DOHH2 (cell line): ENCODE measurements at regions not wholly inside any gene's neighbourhood (a gene's known extent, or its start where the extent isn't known, plus 50 kb on each side); places are given as distances from the start of the nearest gene placed in this dataset.
"Not testable (repeated sequence)": the region's sequence is repeated elsewhere in the genome, so short reads cannot be mapped to it uniquely, and the experiment has no call there.

Experiments
- H3F3A ChIP-seq: fragments of 200-600 bp; sonication (generic), shearing (Covaris generic); 2 replicates; pipeline ENCODE4 v1.6.0; 2016; ENCODE audit warnings: antibody characterized with exemption, mild to moderate bottlenecking; ENCODE audit not compliant: control insufficient read depth, insufficient read depth
- H3K27ac ChIP-seq: fragments of 200-600 bp; sonication (generic); 2 replicates; pipeline ENCODE4 v1.5.1; 2014; ENCODE audit warnings: low read depth, mild to moderate bottlenecking, low read length, moderate library complexity
- H3K27me3 ChIP-seq: fragments of 200-600 bp; sonication (generic); 2 replicates; pipeline ENCODE4 v1.6.1; 2014; ENCODE audit warnings: mild to moderate bottlenecking, low read length, mixed read lengths; ENCODE audit not compliant: control insufficient read depth
- H3K36me3 ChIP-seq: fragments of 200-600 bp; sonication (generic); 2 replicates; pipeline ENCODE4 v1.6.1; 2014; ENCODE audit warnings: mild to moderate bottlenecking, low read length, moderate library complexity, mixed read lengths; ENCODE audit not compliant: control insufficient read depth
- H3K4me1 ChIP-seq: fragments of 200-600 bp; sonication (generic); 2 replicates; pipeline ENCODE4 v1.6.1; 2014; ENCODE audit warnings: mild to moderate bottlenecking, low read length, mixed read lengths; ENCODE audit not compliant: control insufficient read depth
- H3K4me2 ChIP-seq: fragments of 200-600 bp; sonication (generic); 2 replicates; pipeline ENCODE4 v1.6.0; 2014; ENCODE audit warnings: mild to moderate bottlenecking, low read length, moderate library complexity
- H3K4me3 ChIP-seq: fragments of 200-600 bp; sonication (generic); 2 replicates; pipeline ENCODE4 v1.5.1; 2014; ENCODE audit warnings: mild to moderate bottlenecking, low read length, mixed read lengths
- H3K79me2 ChIP-seq: fragments of 200-600 bp; sonication (generic); 2 replicates; pipeline ENCODE4 v1.6.1; 2014; ENCODE audit warnings: mild to moderate bottlenecking, low read length, mixed read lengths; ENCODE audit not compliant: control insufficient read depth
- H3K9me2 ChIP-seq: fragments of 200-600 bp; sonication (generic); replicated peaks from 2 replicates; pipeline ENCODE4 v1.6.1; 2014; ENCODE audit warnings: mild to moderate bottlenecking, low read length, mixed read lengths; ENCODE audit not compliant: control insufficient read depth
- H3K9me3 ChIP-seq: fragments of 200-600 bp; sonication (generic); 2 replicates; pipeline ENCODE4 v1.6.1; 2014; ENCODE audit warnings: antibody characterized with exemption, low read length, mixed read lengths; ENCODE audit not compliant: control insufficient read depth, insufficient read depth
- H4K20me1 ChIP-seq: fragments of 200-600 bp; sonication (generic); 2 replicates; pipeline ENCODE4 v1.6.0; 2014; ENCODE audit warnings: low read depth, mild to moderate bottlenecking, antibody characterized with exemption, low read length, moderate library complexity; ENCODE audit not compliant: control insufficient read depth, insufficient read depth
- CTCF ChIP-seq: fragments of 200-600 bp; sonication (generic); IDR thresholded peaks from one replicate; pipeline ENCODE4 v1.5.1; 2014; ENCODE audit warnings: antibody characterized with exemption, mild to moderate bottlenecking, low read depth, low read length; ENCODE audit not compliant: poor library complexity, severe bottlenecking
- EZH2phosphoT487 ChIP-seq: fragments of 200-600 bp; sonication (generic); IDR thresholded peaks from 2 replicates; pipeline ENCODE4 v1.6.1; 2017; ENCODE audit warnings: borderline replicate concordance, mild to moderate bottlenecking, antibody characterized with exemption, low read length, moderate library complexity, mixed read lengths

GRCh38 chr12:131210506-131211339, 257.0 kb downstream of the ADGRD1 start:
- H3K4me1 ChIP-seq: no peaks in the 10 kb centered on the region
- peaks cover 7% of the 10 kb centered on the region; the same call in 1 of the 2 replicates for H3K27me3 ChIP-seq
- no peaks in the 10 kb centered on the region for H3K79me2 ChIP-seq
- TF ChIP-seq CTCF: no peak
- no peak for TF ChIP-seq EZH2phosphoT487
- H3K27ac ChIP-seq: no peak overlapping the region
- no peaks in the 10 kb centered on the region for H4K20me1 ChIP-seq
- H3K9me2 ChIP-seq: no peaks in the 10 kb centered on the region
- H3K9me3 ChIP-seq: no peaks in the 10 kb centered on the region
- H3K4me3 ChIP-seq: no peak overlapping the region
- no peak overlapping the region for H3K4me2 ChIP-seq
- H3K36me3 ChIP-seq: no peaks in the 10 kb centered on the region
- H3F3A ChIP-seq: no peaks in the 10 kb centered on the region

GRCh38 chr12:131211340-131211938, 257.7 kb downstream of the ADGRD1 start:
- Histone ChIP-seq H3F3A (no peaks in the 10 kb centered on the region), H3K4me2 (no peak overlapping the region), H3K79me2 (no peaks in the 10 kb centered on the region), H3K9me2 (no peaks in the 10 kb centered on the region), H3K4me3 (no peak overlapping the region), H3K9me3 (no peaks in the 10 kb centered on the region), H4K20me1 (no peaks in the 10 kb centered on the region), H3K36me3 (no peaks in the 10 kb centered on the region), H3K27ac (no peak overlapping the region), H3K27me3 (peaks cover 7% of the 10 kb centered on the region; the same call in 1 of the 2 replicates), H3K4me1 (no peaks in the 10 kb centered on the region)
- no peak for TF ChIP-seq EZH2phosphoT487
- TF ChIP-seq CTCF: no peak

GRCh38 chr12:131213896-131214442, 260.3 kb downstream of the ADGRD1 start:
- Histone ChIP-seq H3K27ac (no peak overlapping the region), H3K27me3 (peaks cover 7% of the 10 kb centered on the region; the same call in 1 of the 2 replicates), H3K4me2 (no peak overlapping the region), H3K36me3 (no peaks in the 10 kb centered on the region), H3K4me3 (no peak overlapping the region), H3K9me2 (no peaks in the 10 kb centered on the region), H3K79me2 (no peaks in the 10 kb centered on the region), H3K9me3 (no peaks in the 10 kb centered on the region), H4K20me1 (no peaks in the 10 kb centered on the region), H3K4me1 (no peaks in the 10 kb centered on the region), H3F3A (no peaks in the 10 kb centered on the region)
- TF ChIP-seq CTCF (no peak), EZH2phosphoT487 (no peak)

- H3K9me2 ChIP-seq, H4K20me1 ChIP-seq, H3K36me3 ChIP-seq, H3K79me2 ChIP-seq, H3K4me3 ChIP-seq, H3K4me1 ChIP-seq, H3K4me2 ChIP-seq, H3K9me3 ChIP-seq, H3K27me3 ChIP-seq, H3F3A ChIP-seq, H3K27ac ChIP-seq: not testable (repeated sequence)
These were observed 261.2 kb downstream of the ADGRD1 start for GRCh38 chr12:131214936-131215335.

GRCh38 chr12:131216587-131216986, 262.9 kb downstream of the ADGRD1 start:
- not testable (repeated sequence) for H3K36me3 ChIP-seq, H4K20me1 ChIP-seq, H3F3A ChIP-seq, H3K27ac ChIP-seq, H3K9me2 ChIP-seq, H3K4me2 ChIP-seq, H3K4me3 ChIP-seq, H3K27me3 ChIP-seq, H3K9me3 ChIP-seq, H3K4me1 ChIP-seq, H3K79me2 ChIP-seq
